HEK293 (cell line): ENCODE measurements at regions not wholly inside any gene's neighbourhood (a gene's known extent, or its start where the extent isn't known, plus 50 kb on each side); places are given as distances from the start of the nearest gene placed in this dataset.

ENCODE experiments used
- CTCF ChIA-PET: fragments of 350-600 bp; formaldehyde crosslinking; extraction: SDS; loops from one replicate; lab custom pipeline; 2021; ENCODE audit warnings: antibody characterized with exemption; lab: Yijun Ruan, JAX
- POLR2A ChIA-PET: fragments of 300-600 bp; formaldehyde crosslinking; extraction: SDS; loops from one replicate; lab custom pipeline; 2020; ENCODE audit warnings: antibody characterized with exemption, inconsistent platforms; lab: Yijun Ruan, JAX
- H3K27ac ChIP-seq: fragments of 200-500 bp; sonication (Bioruptor generic); 2 replicates; pipeline ENCODE4 v1.5.1; 2014; ENCODE audit warnings: low read depth, low read length, control low read depth, inconsistent platforms; ENCODE audit errors: extremely low read depth
- H3K36me3 ChIP-seq, 2 experiments: fragments of 200-500 bp in 1 of 2; sonication (Bioruptor generic) in 1 of 2; 1 replicate in 1 of 2; 2 replicates in 1 of 2; pipeline ENCODE4 v1.5.1; 2014 to 2017; ENCODE audit warnings: inconsistent platforms in 2 of 2, low read length in 2 of 2; ENCODE audit not compliant: control insufficient read depth in 2 of 2, insufficient read depth in 1 of 2
- H3K4me1 ChIP-seq: fragments of 200-500 bp; sonication (Bioruptor generic); 2 replicates; pipeline ENCODE4 v1.5.1; 2014; ENCODE audit warnings: mild to moderate bottlenecking, low read length, inconsistent platforms; ENCODE audit not compliant: control insufficient read depth, insufficient read depth
- H3K4me3 ChIP-seq: 2 replicates; pipeline ENCODE4 v1.5.1; 2011; ENCODE audit warnings: low read depth, mild to moderate bottlenecking, control low read depth, low read length, moderate library complexity
- H3K9me3 ChIP-seq: fragments of 200-500 bp; sonication (Bioruptor generic); 2 replicates; pipeline ENCODE4 v1.5.1; 2014; ENCODE audit warnings: low read depth, low read length, inconsistent platforms; ENCODE audit not compliant: control insufficient read depth, insufficient read depth
- FEZF1 ChIP-seq: fragments of 450-650 bp; formaldehyde crosslinking; IDR thresholded peaks from 2 replicates; pipeline ENCODE4 v1.5.1; 2016; ENCODE audit warnings: missing biosample characterization, missing genetic modification characterization
- ZBTB20 ChIP-seq: fragments of 450-650 bp; formaldehyde crosslinking; IDR thresholded peaks from 2 replicates; pipeline ENCODE4 v1.5.1; 2016; ENCODE audit warnings: missing biosample characterization, missing genetic modification characterization
- ZEB2 ChIP-seq: fragments of 450-650 bp; formaldehyde crosslinking; IDR thresholded peaks from 2 replicates; pipeline ENCODE4 v1.5.1; 2016; ENCODE audit warnings: missing biosample characterization, missing genetic modification characterization
- ZNF140 ChIP-seq: fragments of 450-650 bp; formaldehyde crosslinking; IDR thresholded peaks from 2 replicates; pipeline ENCODE4 v1.5.1; 2016; ENCODE audit warnings: missing biosample characterization, missing genetic modification characterization
- ZNF157 ChIP-seq: fragments of 450-650 bp; formaldehyde crosslinking; IDR thresholded peaks from 2 replicates; pipeline ENCODE4 v1.5.1; 2016; ENCODE audit warnings: missing biosample characterization, missing genetic modification characterization
- ZNF211 ChIP-seq: fragments of 450-650 bp; formaldehyde crosslinking; IDR thresholded peaks from 2 replicates; pipeline ENCODE4 v1.5.1; 2016; ENCODE audit warnings: low read depth, missing biosample characterization, missing genetic modification characterization
- ZNF221 ChIP-seq: fragments of 450-650 bp; formaldehyde crosslinking; IDR thresholded peaks from 2 replicates; pipeline ENCODE4 v1.5.1; 2017; ENCODE audit warnings: missing biosample characterization, missing genetic modification characterization, borderline replicate concordance
- ZNF239 ChIP-seq: fragments of 450-650 bp; formaldehyde crosslinking; IDR thresholded peaks from 2 replicates; pipeline ENCODE4 v1.5.1; 2016; ENCODE audit warnings: missing biosample characterization, missing genetic modification characterization
- ZNF350 ChIP-seq: fragments of 450-650 bp; formaldehyde crosslinking; IDR thresholded peaks from 2 replicates; pipeline ENCODE4 v1.5.0; 2017; ENCODE audit warnings: missing biosample characterization, mild to moderate bottlenecking, missing genetic modification characterization
- ZNF391 ChIP-seq: fragments of 450-650 bp; formaldehyde crosslinking; IDR thresholded peaks from 2 replicates; pipeline ENCODE4 v1.5.1; 2016; ENCODE audit warnings: low read depth, missing biosample characterization, missing genetic modification characterization, borderline replicate concordance
- ZNF426 ChIP-seq: fragments of 450-650 bp; formaldehyde crosslinking; IDR thresholded peaks from 2 replicates; pipeline ENCODE4 v1.5.1; 2017; ENCODE audit warnings: missing biosample characterization, missing genetic modification characterization, mild to moderate bottlenecking, inconsistent platforms, moderate library complexity
- ZNF555 ChIP-seq: fragments of 450-650 bp; formaldehyde crosslinking; conservative IDR thresholded peaks from 2 replicates; pipeline ENCODE4 v1.5.1; 2017; ENCODE audit warnings: missing biosample characterization, mild to moderate bottlenecking, missing genetic modification characterization, inconsistent platforms
- ZNF571 ChIP-seq: fragments of 450-650 bp; formaldehyde crosslinking; IDR thresholded peaks from 2 replicates; pipeline ENCODE4 v1.5.0; 2017; ENCODE audit warnings: missing biosample characterization, missing genetic modification characterization
- ZNF585B ChIP-seq: fragments of 450-650 bp; formaldehyde crosslinking; IDR thresholded peaks from 2 replicates; pipeline ENCODE4 v1.5.1; 2016; ENCODE audit warnings: missing biosample characterization, missing genetic modification characterization
- ZNF658 ChIP-seq: fragments of 450-650 bp; formaldehyde crosslinking; IDR thresholded peaks from 2 replicates; pipeline ENCODE4; 2016; ENCODE audit warnings: missing biosample characterization, missing genetic modification characterization
- ZNF660 ChIP-seq: fragments of 450-650 bp; IDR thresholded peaks from 2 replicates; pipeline ENCODE4 v1.5.1; 2018; ENCODE audit warnings: missing biosample characterization, mild to moderate bottlenecking, missing genetic modification characterization
- TF ChIP-seq, protein P1 (sequence below): fragments of 450-650 bp; formaldehyde crosslinking; IDR thresholded peaks from 2 replicates; pipeline ENCODE4 v1.5.0; 2017; ENCODE audit warnings: missing biosample characterization, missing genetic modification characterization, borderline replicate concordance
- TF ChIP-seq, protein P2 (sequence below): fragments of 450-650 bp; formaldehyde crosslinking; IDR thresholded peaks from 2 replicates; pipeline ENCODE4 v1.5.1; 2017; ENCODE audit warnings: missing biosample characterization, missing genetic modification characterization
- TF ChIP-seq, protein P3 (sequence below): fragments of 450-650 bp; formaldehyde crosslinking; IDR thresholded peaks from 2 replicates; pipeline ENCODE4 v1.5.1; 2016; ENCODE audit warnings: missing biosample characterization, missing genetic modification characterization
- TF ChIP-seq, protein P4 (sequence below): fragments of 450-650 bp; formaldehyde crosslinking; IDR thresholded peaks from 2 replicates; pipeline ENCODE4; 2016; ENCODE audit warnings: missing biosample characterization, missing genetic modification characterization

DNA sequence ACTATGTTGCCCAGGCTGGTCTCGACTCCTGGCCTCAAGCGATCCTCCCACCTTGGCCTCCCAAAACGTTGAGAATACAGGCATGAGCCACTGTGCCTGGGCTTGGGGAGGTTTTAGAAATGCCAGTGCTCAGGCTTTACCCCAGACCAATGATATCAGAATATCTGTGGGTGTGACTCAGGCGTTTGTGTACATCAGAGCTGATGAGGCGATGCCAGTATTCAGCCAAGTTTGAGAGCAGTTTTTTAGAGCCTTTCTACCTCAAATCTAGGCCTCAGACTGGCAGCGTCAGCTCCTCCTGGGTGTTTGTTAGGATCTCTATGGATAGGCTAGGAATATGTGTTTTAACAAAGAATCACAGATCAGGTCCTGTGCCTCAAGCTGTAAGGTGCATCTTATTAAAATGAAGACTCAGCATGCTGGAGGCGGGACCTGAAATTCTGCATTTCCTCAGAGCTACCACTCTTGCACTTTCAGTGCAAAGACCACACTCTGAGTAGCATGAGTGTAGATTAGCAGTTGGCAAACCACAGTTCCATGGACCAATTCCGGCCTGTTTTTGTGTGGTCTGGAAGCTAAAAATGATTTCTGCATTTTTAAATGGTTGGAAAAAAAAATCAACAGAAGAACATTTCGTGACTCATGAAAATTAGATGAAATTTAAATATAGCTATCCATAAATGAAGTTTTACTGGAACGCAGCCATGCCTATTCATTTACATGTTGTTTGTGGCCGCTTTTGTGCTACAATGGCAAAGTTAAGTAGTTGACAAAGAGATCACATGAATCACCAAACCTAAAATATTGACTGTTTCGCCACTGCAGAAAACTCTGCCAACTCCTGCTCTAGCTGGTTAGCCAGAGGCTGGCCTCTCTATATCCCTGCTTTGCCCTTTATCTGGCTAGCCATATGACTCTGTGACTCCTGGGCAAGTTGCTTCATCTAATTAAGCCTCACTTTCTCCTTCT is 92.2 kb downstream of the KLF4 start:
- Histone ChIP-seq H3K27ac (no peak overlapping the region), H3K9me3 (no peaks in the 10 kb centered on the region), H3K36me3 (no peaks in the 10 kb centered on the region), H3K4me1 (no peaks in the 10 kb centered on the region), H3K4me3 (no peak overlapping the region)
- TF ChIP-seq ZNF221 (no peak), ZNF239 (no peak)
- POLR2A ChIA-PET = interaction anchor here (0.6 kb wide), 1 partner anchor 1471 kb away, joined by 3 read pairs; no protein-coding TSS in a partner anchor
- CTCF ChIA-PET = interaction anchor here (0.7 to 1.6 kb wide), 5 partner anchors 18 to 68 kb away, joined by 4 to 8 read pairs (median 4); no protein-coding TSS in a partner anchor

DNA sequence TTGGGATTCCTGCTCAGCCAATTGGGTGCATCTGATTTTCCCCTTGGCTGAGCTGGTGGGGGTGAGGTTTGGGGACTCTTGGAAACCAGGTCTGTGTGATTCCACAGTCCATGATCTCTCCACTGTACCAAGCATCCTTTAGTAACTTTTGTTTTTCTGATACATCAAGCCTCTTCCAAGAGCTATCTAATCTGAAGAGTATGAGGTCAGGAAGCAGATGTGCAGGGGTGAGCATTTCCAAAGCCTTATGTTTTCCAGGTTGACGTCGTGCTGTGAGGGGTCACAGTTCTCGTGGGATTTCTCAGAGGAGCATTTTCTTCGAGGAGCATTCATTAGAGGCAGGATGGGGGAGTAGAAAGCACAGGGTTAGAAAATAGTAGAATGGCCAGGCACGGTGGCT is 95.3 kb downstream of the KLF4 start:
- Histone ChIP-seq H3K4me1 (no peaks in the 10 kb centered on the region), H3K27ac (no peak overlapping the region), H3K4me3 (no peak overlapping the region), H3K9me3 (no peaks in the 10 kb centered on the region), H3K36me3 (no peaks in the 10 kb centered on the region)
- TF ChIP-seq ZNF157 = no peak
- TF ChIP-seq ZNF211 (tag by site-specific recombination) = no peak
- TF ChIP-seq, protein P1, sequence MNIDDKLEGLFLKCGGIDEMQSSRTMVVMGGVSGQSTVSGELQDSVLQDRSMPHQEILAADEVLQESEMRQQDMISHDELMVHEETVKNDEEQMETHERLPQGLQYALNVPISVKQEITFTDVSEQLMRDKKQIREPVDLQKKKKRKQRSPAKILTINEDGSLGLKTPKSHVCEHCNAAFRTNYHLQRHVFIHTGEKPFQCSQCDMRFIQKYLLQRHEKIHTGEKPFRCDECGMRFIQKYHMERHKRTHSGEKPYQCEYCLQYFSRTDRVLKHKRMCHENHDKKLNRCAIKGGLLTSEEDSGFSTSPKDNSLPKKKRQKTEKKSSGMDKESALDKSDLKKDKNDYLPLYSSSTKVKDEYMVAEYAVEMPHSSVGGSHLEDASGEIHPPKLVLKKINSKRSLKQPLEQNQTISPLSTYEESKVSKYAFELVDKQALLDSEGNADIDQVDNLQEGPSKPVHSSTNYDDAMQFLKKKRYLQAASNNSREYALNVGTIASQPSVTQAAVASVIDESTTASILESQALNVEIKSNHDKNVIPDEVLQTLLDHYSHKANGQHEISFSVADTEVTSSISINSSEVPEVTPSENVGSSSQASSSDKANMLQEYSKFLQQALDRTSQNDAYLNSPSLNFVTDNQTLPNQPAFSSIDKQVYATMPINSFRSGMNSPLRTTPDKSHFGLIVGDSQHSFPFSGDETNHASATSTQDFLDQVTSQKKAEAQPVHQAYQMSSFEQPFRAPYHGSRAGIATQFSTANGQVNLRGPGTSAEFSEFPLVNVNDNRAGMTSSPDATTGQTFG = no peak
- TF ChIP-seq ZNF239 = no peak
- no peak for TF ChIP-seq ZNF571
- TF ChIP-seq, protein P2, sequence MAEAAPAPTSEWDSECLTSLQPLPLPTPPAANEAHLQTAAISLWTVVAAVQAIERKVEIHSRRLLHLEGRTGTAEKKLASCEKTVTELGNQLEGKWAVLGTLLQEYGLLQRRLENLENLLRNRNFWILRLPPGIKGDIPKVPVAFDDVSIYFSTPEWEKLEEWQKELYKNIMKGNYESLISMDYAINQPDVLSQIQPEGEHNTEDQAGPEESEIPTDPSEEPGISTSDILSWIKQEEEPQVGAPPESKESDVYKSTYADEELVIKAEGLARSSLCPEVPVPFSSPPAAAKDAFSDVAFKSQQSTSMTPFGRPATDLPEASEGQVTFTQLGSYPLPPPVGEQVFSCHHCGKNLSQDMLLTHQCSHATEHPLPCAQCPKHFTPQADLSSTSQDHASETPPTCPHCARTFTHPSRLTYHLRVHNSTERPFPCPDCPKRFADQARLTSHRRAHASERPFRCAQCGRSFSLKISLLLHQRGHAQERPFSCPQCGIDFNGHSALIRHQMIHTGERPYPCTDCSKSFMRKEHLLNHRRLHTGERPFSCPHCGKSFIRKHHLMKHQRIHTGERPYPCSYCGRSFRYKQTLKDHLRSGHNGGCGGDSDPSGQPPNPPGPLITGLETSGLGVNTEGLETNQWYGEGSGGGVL (tag by site-specific recombination) = no peak
- TF ChIP-seq, protein P3, sequence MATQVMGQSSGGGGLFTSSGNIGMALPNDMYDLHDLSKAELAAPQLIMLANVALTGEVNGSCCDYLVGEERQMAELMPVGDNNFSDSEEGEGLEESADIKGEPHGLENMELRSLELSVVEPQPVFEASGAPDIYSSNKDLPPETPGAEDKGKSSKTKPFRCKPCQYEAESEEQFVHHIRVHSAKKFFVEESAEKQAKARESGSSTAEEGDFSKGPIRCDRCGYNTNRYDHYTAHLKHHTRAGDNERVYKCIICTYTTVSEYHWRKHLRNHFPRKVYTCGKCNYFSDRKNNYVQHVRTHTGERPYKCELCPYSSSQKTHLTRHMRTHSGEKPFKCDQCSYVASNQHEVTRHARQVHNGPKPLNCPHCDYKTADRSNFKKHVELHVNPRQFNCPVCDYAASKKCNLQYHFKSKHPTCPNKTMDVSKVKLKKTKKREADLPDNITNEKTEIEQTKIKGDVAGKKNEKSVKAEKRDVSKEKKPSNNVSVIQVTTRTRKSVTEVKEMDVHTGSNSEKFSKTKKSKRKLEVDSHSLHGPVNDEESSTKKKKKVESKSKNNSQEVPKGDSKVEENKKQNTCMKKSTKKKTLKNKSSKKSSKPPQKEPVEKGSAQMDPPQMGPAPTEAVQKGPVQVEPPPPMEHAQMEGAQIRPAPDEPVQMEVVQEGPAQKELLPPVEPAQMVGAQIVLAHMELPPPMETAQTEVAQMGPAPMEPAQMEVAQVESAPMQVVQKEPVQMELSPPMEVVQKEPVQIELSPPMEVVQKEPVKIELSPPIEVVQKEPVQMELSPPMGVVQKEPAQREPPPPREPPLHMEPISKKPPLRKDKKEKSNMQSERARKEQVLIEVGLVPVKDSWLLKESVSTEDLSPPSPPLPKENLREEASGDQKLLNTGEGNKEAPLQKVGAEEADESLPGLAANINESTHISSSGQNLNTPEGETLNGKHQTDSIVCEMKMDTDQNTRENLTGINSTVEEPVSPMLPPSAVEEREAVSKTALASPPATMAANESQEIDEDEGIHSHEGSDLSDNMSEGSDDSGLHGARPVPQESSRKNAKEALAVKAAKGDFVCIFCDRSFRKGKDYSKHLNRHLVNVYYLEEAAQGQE (tag by site-specific recombination) = no peak
- no peak for TF ChIP-seq ZNF658 (tag by site-specific recombination)
- TF ChIP-seq ZBTB20 (tag by site-specific recombination) = no peak
- no peak for TF ChIP-seq ZNF391
- TF ChIP-seq ZNF660 (tag by site-specific recombination) = no peak
- no peak for TF ChIP-seq FEZF1 (tag by site-specific recombination)
- TF ChIP-seq ZEB2 (tag by site-specific recombination) = no peak
- TF ChIP-seq ZNF140 (tag by site-specific recombination) = no peak
- TF ChIP-seq ZNF426 (tag by site-specific recombination) = no peak
- no peak for TF ChIP-seq ZNF585B
- TF ChIP-seq, protein P4, sequence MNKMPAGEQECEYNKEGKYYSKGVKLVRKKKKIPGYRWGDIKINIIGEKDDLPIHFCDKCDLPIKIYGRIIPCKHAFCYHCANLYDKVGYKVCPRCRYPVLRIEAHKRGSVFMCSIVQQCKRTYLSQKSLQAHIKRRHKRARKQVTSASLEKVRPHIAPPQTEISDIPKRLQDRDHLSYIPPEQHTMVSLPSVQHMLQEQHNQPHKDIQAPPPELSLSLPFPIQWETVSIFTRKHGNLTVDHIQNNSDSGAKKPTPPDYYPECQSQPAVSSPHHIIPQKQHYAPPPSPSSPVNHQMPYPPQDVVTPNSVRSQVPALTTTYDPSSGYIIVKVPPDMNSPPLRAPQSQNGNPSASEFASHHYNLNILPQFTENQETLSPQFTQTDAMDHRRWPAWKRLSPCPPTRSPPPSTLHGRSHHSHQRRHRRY = no peak
- TF ChIP-seq ZNF555 (tag by site-specific recombination) = no peak
- TF ChIP-seq ZNF350 (tag by site-specific recombination) = no peak
- ChIA-PET POLR2A (interaction anchor here (0.6 kb wide), 1 partner anchor 354 kb away, joined by 4 read pairs; no protein-coding TSS in a partner anchor), CTCF (interaction anchor here (0.6 to 1.3 kb wide), 2 partner anchors 32 to 53 kb away, joined by 3 to 5 read pairs; no protein-coding TSS in a partner anchor)
